Kidney (tissue), 13 donors: ENCODE measurements at regions not wholly inside any gene's neighbourhood (a gene's known extent, or its start where the extent isn't known, plus 50 kb on each side); places are given as distances from the start of the nearest gene placed in this dataset.
"Not testable (repeated sequence)": the region's sequence is repeated elsewhere in the genome, so short reads cannot be mapped to it uniquely, and the experiment has no call there.

Experiments
- DNase-seq, 5 donors: peaks; one replicate each; pipeline ENCODE4 v3.0.0-alpha.2; 2013 to 2020
- FAIRE-seq: peaks from 2 replicates; lab custom pipeline; 2012; peaks lifted over from hg19 to GRCh38; lab: Jason Lieb, UNC
- H3K27ac ChIP-seq, 2 donors: one replicate each; pipeline ENCODE4 v1.7.0; 2013; ENCODE audit warnings: low read depth in 2 of 2, low read length in 2 of 2, inconsistent platforms in 1 of 2
- H3K27me3 ChIP-seq: one replicate; pipeline ENCODE4 v1.7.1; 2013; ENCODE audit warnings: low read length, inconsistent platforms; ENCODE audit not compliant: control insufficient read depth, insufficient read depth
- H3K36me3 ChIP-seq, 3 donors: one replicate each; pipeline versions ENCODE4 v1.7.0 to v1.7.1; 2013; ENCODE audit warnings: low read length in 3 of 3, control low read depth in 1 of 3, inconsistent platforms in 1 of 3; ENCODE audit not compliant: insufficient read depth in 3 of 3, control insufficient read depth in 2 of 3
- H3K4me1 ChIP-seq, 3 donors: one replicate each; pipeline versions ENCODE4 v1.7.0 to v1.7.1; 2013; ENCODE audit warnings: low read length in 3 of 3, inconsistent platforms in 1 of 3, low read depth in 1 of 3; ENCODE audit not compliant: control insufficient read depth in 2 of 3, insufficient read depth in 2 of 3
- H3K4me3 ChIP-seq, 3 donors: one replicate each; pipeline versions ENCODE4 v1.7.0 to v1.8.1; 2013; ENCODE audit warnings: low read length in 3 of 3, control low read depth in 1 of 3, inconsistent platforms in 1 of 3
- H3K9ac ChIP-seq, 3 donors: one replicate each; pipeline versions ENCODE4 v1.7.0 to v1.7.1; 2013; ENCODE audit warnings: low read length in 3 of 3, control low read depth in 1 of 3, inconsistent platforms in 1 of 3
- H3K9me3 ChIP-seq, 3 donors: one replicate each; pipeline versions ENCODE4 v1.7.0 to v1.7.1; 2013; ENCODE audit warnings: low read length in 3 of 3, control low read depth in 1 of 3, inconsistent platforms in 1 of 3; ENCODE audit not compliant: control insufficient read depth in 2 of 3, insufficient read depth in 1 of 3
- CTCF ChIP-seq: IDR thresholded peaks from 3 replicates; pipeline ENCODE4 v1.5.1; 2012; ENCODE audit warnings: mild to moderate bottlenecking, moderate library complexity, borderline replicate concordance; ENCODE audit not compliant: insufficient read depth; ENCODE audit errors: extremely low read depth
- intact Hi-C: fragments of 100-400 bp; cut with DNase I; formaldehyde crosslinking; loops from one replicate; pipeline ENCODE4 v1.11.1; 2022
- donor health status: control.
- donor health status: control.
- donor health status: control.
- donor health status: control.
- donor health status: control.
- donor health status: DM: yes; HTN: yes; CAD: no.
- donor health status: Normal renal cell carcinoma (clear cell type).

GRCh38 chr14:105738638-105739037 lies 212.3 kb downstream of the TMEM121 start:
- Histone ChIP-seq H3K27me3 (no peaks in the 10 kb centered on the region), H3K4me3 (no peak overlapping the region), H3K27ac (no peak overlapping the region), H3K9ac (no peak overlapping the region), H3K9me3 (peaks cover 0 to 2% (median 0%) of the 10 kb centered on the region in 3 donors), H3K36me3 (no peaks in the 10 kb centered on the region), H3K4me1 (no peaks in the 10 kb centered on the region)
- peak in 2 of 5 donors; percentile 19 to 51 for DNase-seq
- no peak for TF ChIP-seq CTCF
- intact Hi-C loops, result no loop called here
- FAIRE-seq, result no peak

DNA sequence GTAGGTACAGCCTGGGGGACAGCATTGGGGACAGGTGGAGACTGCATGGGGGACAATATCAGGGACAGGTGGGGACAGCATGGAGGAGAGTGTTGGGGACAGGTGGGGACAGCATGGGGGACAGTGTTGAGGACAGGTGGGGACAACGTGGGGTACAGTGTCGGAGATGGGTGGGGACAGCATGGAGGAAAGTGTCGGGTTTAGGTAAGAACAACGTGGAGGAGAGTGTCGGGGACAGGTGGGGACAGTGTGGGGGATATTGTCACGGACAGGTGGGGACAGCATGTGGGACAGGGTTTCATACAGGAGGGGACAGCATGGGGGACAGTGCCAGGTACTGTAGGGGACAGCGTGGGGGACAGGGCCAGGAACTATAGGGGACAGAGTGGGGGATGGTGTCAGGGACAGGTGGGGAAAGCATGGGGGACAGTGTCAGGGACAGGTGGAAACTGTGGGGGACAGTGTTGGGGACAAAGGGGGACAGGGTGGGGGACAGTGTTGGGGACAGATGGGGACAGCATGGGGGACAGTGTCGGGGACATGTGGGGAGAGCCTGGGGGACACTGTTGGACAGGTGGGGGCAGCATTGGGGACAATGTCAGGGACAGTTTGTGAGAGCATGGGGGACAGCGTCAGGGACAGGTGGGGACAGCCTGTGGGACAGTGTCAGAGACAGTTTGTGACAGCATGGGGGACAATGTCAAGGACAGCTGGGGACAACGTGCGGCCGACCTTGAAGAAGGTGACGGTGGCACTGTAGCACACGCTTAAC lies 213.1 kb downstream of the TMEM121 start:
- TF ChIP-seq CTCF, result no peak
- H3K9me3 ChIP-seq, result no peaks in the 10 kb centered on the region
- H3K4me3 ChIP-seq, result no peak overlapping the region
- no peak overlapping the region for H3K9ac ChIP-seq
- no peaks in the 10 kb centered on the region for H3K4me1 ChIP-seq
- H3K36me3 ChIP-seq, result no peaks in the 10 kb centered on the region
- H3K27ac ChIP-seq, result no peak overlapping the region
- intact Hi-C loops, result no loop called here
- FAIRE-seq, result no peak
- H3K27me3 ChIP-seq, result no peaks in the 10 kb centered on the region
- peak in 1 of 5 donors; percentile 36 for DNase-seq

- DNase-seq, result peak in 1 of 5 donors; percentile 48
- H3K4me3 ChIP-seq, H3K9ac ChIP-seq, H3K27me3 ChIP-seq, H3K36me3 ChIP-seq, H3K9me3 ChIP-seq, H3K27ac ChIP-seq, H3K4me1 ChIP-seq, FAIRE-seq, intact Hi-C loops: not testable (repeated sequence)
Measured at GRCh38 chr14:105740272-105740671, 213.9 kb downstream of the TMEM121 start.

GRCh38 chr14:105740961-105741360 lies 214.6 kb downstream of the TMEM121 start:
- H3K4me1 ChIP-seq, intact Hi-C loops, FAIRE-seq, H3K4me3 ChIP-seq, H3K36me3 ChIP-seq, H3K9me3 ChIP-seq, H3K27me3 ChIP-seq, H3K27ac ChIP-seq, H3K9ac ChIP-seq: not testable (repeated sequence)
- DNase-seq, result peak in 1 of 5 donors; percentile 51

DNA sequence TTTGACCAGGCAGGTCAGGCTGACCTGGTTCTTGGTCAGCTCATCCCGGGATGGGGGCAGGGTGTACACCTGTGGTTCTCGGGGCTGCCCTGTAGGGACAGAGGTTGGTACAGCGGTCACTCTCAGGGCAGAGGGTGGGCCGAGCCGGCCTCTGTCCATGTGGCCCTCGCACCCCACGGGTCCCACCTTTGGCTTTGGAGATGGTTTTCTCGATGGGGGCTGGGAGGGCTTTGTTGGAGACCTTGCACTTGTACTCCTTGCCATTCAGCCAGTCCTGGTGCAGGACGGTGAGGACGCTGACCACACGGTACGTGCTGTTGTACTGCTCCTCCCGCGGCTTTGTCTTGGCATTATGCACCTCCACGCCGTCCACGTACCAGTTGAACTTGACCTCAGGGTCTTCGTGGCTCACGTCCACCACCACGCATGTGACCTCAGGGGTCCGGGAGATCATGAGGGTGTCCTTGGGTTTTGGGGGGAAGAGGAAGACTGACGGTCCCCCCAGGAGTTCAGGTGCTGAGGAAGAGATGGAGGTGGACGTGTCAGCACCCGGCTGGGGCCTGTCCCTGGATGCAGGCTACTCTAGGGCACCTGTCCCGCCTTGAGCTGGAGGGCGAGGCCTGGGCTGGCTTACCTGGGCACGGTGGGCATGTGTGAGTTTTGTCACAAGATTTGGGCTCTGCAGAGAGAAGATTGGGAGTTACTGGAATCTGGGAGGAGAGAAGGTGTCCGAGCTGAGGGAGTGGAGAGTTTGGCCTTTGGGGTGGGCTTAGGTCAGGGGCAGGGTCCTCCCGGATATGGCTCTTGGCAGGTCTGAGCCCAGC lies 215.5 kb downstream of the TMEM121 start:
- FAIRE-seq, H3K9me3 ChIP-seq, H3K27ac ChIP-seq, H3K27me3 ChIP-seq, intact Hi-C loops, H3K4me3 ChIP-seq, H3K9ac ChIP-seq, H3K4me1 ChIP-seq, H3K36me3 ChIP-seq: not testable (repeated sequence)
- DNase-seq, result peak in 2 of 5 donors; percentile 13 to 48
